ENCODE measurements at regions not wholly inside any gene's neighbourhood (a gene's known extent, or its start where the extent isn't known, plus 50 kb on each side); places are given as distances from the start of the nearest gene placed in this dataset.
"Not testable (repeated sequence)": the region's sequence is repeated elsewhere in the genome, so short reads cannot be mapped to it uniquely, and the experiment has no call there.

- TF ChIP-seq, protein P1, sequence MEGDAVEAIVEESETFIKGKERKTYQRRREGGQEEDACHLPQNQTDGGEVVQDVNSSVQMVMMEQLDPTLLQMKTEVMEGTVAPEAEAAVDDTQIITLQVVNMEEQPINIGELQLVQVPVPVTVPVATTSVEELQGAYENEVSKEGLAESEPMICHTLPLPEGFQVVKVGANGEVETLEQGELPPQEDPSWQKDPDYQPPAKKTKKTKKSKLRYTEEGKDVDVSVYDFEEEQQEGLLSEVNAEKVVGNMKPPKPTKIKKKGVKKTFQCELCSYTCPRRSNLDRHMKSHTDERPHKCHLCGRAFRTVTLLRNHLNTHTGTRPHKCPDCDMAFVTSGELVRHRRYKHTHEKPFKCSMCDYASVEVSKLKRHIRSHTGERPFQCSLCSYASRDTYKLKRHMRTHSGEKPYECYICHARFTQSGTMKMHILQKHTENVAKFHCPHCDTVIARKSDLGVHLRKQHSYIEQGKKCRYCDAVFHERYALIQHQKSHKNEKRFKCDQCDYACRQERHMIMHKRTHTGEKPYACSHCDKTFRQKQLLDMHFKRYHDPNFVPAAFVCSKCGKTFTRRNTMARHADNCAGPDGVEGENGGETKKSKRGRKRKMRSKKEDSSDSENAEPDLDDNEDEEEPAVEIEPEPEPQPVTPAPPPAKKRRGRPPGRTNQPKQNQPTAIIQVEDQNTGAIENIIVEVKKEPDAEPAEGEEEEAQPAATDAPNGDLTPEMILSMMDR (conservative IDR thresholded peaks at IDR 0.05; ENCODE audit: low read depth, low read length) = no peak
- H3K4me3 ChIP-seq (ENCODE audit: low read length) = no peak overlapping the region
- DNase-seq (ENCODE audit: low read depth) = no peak
Observed at GRCh38 chr4:148542922-148543623, 100.9 kb upstream of the NR3C2 start.

DNA sequence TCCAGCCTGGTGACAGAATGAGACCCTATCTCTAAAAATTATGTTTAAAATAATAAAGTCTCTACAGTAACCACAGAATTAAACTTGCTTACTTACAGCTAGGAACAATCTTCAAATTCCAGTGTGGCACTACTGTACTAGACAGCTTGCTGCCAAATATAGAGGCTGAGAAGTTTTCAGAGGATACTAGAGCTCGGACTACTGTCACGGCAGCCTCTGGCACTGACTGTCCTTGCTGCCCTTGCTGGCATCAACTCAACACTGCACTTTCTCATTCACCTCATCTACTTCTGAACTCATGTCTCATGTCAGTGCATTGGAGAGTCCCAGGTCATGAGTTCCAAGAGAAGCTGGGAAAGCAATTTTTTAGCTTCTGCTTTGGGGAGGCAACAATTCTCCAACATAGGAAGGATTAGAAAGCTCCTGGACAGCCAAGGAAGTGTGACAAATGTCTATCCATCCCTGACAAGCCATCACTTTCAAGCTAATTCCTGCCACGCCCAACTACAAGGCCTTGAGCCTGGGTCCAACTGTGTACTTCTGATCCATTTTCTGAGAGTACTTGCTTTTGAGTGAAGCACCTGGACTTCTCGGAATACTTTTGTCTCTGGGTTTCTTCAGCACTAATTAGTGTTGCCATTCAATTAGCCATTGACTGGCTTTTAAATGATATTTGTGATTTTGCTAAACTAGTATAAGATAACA lies 98.6 kb upstream of the NR3C2 start:
- TF ChIP-seq, protein P1 (conservative IDR thresholded peaks at IDR 0.05; ENCODE audit: low read depth, low read length) = no peak
- no peak overlapping the region for H3K4me3 ChIP-seq (ENCODE audit: low read length)
- DNase-seq (ENCODE audit: low read depth) = no peak

DNA sequence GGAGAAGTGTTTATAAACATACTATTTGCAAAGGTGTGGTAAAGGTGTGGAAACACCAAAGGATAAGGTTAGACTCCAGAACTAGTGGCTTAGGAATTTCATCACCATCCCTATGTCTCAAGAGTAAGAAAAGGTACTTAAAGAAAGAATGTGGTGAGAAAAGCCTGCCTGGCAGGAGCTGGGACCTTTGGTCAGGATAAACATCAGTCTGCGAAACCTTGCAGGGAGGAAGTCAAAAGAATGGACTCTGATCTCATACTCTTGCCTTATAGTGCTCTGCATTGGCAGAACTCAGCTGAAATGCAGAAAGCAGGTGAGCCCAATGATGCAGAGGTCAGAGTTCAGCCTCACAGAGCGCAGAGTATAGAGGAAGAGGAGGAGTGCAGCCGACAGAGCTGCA lies 97.2 kb upstream of the NR3C2 start:
- H3K4me3 ChIP-seq (ENCODE audit: low read length) = no peak overlapping the region
- TF ChIP-seq, protein P1 (conservative IDR thresholded peaks at IDR 0.05; ENCODE audit: low read depth, low read length) = no peak
- DNase-seq (ENCODE audit: low read depth) = no peak

GRCh38 chr4:148533851-148534250 lies 91.6 kb upstream of the NR3C2 start:
- not testable (repeated sequence) for H3K4me3 ChIP-seq (ENCODE audit: low read length); DNase-seq (ENCODE audit: low read depth)

DNA sequence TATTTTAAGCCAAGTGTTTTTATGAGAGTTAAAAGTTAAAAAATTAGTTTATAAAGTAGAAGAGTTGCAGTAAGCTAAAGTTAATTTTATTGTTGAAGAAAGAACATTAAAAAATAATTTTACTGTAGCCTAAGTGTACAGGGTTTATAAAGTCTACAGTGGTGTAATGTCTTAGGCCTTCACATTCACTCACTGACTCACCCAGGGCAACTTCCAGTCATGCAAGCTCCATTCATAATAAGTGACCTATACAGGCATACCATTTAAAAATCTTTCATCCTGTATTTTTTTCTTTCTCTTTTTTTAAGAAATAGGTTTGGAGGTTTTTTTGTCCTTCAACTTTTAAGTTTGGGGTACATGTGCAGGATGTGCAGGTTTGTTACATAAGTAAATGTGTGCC lies 87.9 kb upstream of the NR3C2 start:
- H3K4me3 ChIP-seq (ENCODE audit: low read length) = no peak overlapping the region
- TF ChIP-seq, protein P1 (conservative IDR thresholded peaks at IDR 0.05; ENCODE audit: low read depth, low read length) = no peak
- no peak for DNase-seq (ENCODE audit: low read depth)

- TF ChIP-seq, protein P1 (conservative IDR thresholded peaks at IDR 0.05; ENCODE audit: low read depth, low read length) = no peak
- no peak overlapping the region for H3K4me3 ChIP-seq (ENCODE audit: low read length)
- no peak for DNase-seq (ENCODE audit: low read depth)
Observed at GRCh38 chr4:148527571-148527970, 85.4 kb upstream of the NR3C2 start.

DNA sequence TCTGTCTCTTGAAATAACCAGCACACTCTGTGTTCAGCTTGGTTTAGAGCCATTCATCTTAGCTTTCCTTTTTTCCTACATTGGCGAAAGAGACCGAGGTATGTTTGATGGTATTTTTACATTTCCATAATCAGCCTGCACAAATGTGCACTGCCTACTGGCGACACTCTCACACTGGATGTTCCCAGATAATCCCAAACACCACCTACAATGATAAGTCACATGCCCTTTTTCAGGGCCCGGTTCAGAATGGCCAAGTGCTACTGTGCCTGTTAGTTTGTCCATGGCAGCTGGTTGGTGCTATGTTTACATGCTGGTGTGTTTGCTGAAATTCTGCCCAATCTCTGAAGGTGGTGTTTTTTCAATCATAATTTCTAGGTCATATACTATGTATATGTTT lies 80.8 kb upstream of the NR3C2 start:
- DNase-seq (ENCODE audit: low read depth) = no peak
- TF ChIP-seq, protein P1 (conservative IDR thresholded peaks at IDR 0.05; ENCODE audit: low read depth, low read length) = no peak
- no peak overlapping the region for H3K4me3 ChIP-seq (ENCODE audit: low read length)
